B cell (primary cell): ENCODE measurements at regions not wholly inside any gene's neighbourhood (a gene's known extent, or its start where the extent isn't known, plus 50 kb on each side); places are given as distances from the start of the nearest gene placed in this dataset.

Experiments
- ATAC-seq: fragments of 200-7000 bp; cut with Tn5 transposase; one replicate; pipeline ENCODE4 v1.10.0; 2021; ENCODE audit warnings: low read depth, mild to moderate bottlenecking, moderate number of reproducible peaks, moderate library complexity
- CTCF ChIA-PET: fragments of 350-600 bp; sonication (Branson Sonifier 250); formaldehyde crosslinking; loops from one replicate; lab custom pipeline; 2021; ENCODE audit warnings: antibody characterized with exemption, inconsistent platforms; lab: Charles Lee
- POLR2A ChIA-PET: fragments of 350-600 bp; sonication (Branson Sonifier 250); formaldehyde crosslinking; loops from one replicate; lab custom pipeline; 2021; ENCODE audit warnings: antibody characterized with exemption; lab: Charles Lee
- DNase-seq: peaks from one replicate; pipeline ENCODE4 v3.0.0; 2013
- H2AFZ ChIP-seq: 2 replicates; pipeline ENCODE4 v1.6.1; 2012; ENCODE audit warnings: mild to moderate bottlenecking, low read depth, low read length; ENCODE audit not compliant: insufficient read depth, poor library complexity, severe bottlenecking
- H3K27ac ChIP-seq, 2 donors: 1 replicate in 1 of 2; 2 replicates in 1 of 2; pipeline ENCODE4 v1.5.1; 2012 to 2013; ENCODE audit warnings: low read length in 2 of 2, mild to moderate bottlenecking in 2 of 2, moderate library complexity in 1 of 2
- H3K27me3 ChIP-seq, 4 experiments: fragments of 200-600 bp in 1 of 4; sonication (generic) in 1 of 4; replicated peaks in 1 of 4; 1 replicate in 2 of 4; 2 replicates in 2 of 4; pipeline versions ENCODE4 v1.6.1 to v1.7.0; 2013 to 2016; ENCODE audit warnings: low read length in 3 of 4, mild to moderate bottlenecking in 2 of 4, mixed read lengths in 1 of 4, moderate library complexity in 1 of 4; ENCODE audit not compliant: insufficient read depth in 4 of 4, control insufficient read depth in 3 of 4; ENCODE audit errors: control extremely low read depth in 1 of 4
- H3K36me3 ChIP-seq, 2 experiments: replicated peaks in 1 of 2; 1 replicate in 1 of 2; 2 replicates in 1 of 2; pipeline versions ENCODE4 v1.6.1 to v1.7.1; 2013; ENCODE audit warnings: low read length in 1 of 2; ENCODE audit not compliant: insufficient read depth in 2 of 2, control insufficient read depth in 1 of 2; ENCODE audit errors: control extremely low read depth in 1 of 2, extremely low read depth in 1 of 2
- H3K4me1 ChIP-seq, 2 donors: fragments of 200-600 bp in 1 of 2; sonication (generic) in 1 of 2; 1 replicate in 1 of 2; 2 replicates in 1 of 2; pipeline versions ENCODE4 v1.5.1 to v1.6.1; 2013 to 2017; ENCODE audit warnings: low read length in 2 of 2; ENCODE audit not compliant: control insufficient read depth in 2 of 2, insufficient read depth in 2 of 2
- H3K4me2 ChIP-seq: replicated peaks from 2 replicates; pipeline ENCODE3; 2012; ENCODE audit warnings: mild to moderate bottlenecking, low read depth, low read length; ENCODE audit not compliant: poor library complexity, severe bottlenecking
- H3K4me3 ChIP-seq, 5 experiments: fragments of 200-600 bp in 1 of 5; sonication (generic) in 1 of 5; 1 replicate in 3 of 5; 2 replicates in 2 of 5; pipeline versions ENCODE4 v1.5.1 to v1.7.0; 2011 to 2016; ENCODE audit warnings: low read length in 4 of 5, mild to moderate bottlenecking in 4 of 5, low read depth in 2 of 5, control low read depth in 1 of 5, moderate library complexity in 1 of 5; ENCODE audit not compliant: insufficient read depth in 1 of 5; ENCODE audit errors: control extremely low read depth in 1 of 5, extremely low read depth in 1 of 5
- H3K79me2 ChIP-seq: fragments of 200-600 bp; sonication (generic); one replicate; pipeline ENCODE4 v1.6.0; 2016; ENCODE audit warnings: low read length; ENCODE audit not compliant: control insufficient read depth, insufficient read depth
- H3K9ac ChIP-seq: fragments of 200-600 bp; sonication (generic); 2 replicates; pipeline ENCODE4 v1.6.1; 2017; ENCODE audit warnings: mild to moderate bottlenecking, low read length, moderate library complexity
- H3K9me3 ChIP-seq, 3 donors: one replicate each; pipeline versions ENCODE4 v1.6.1 to v1.7.1; 2013; ENCODE audit warnings: low read length in 2 of 3; ENCODE audit not compliant: control insufficient read depth in 2 of 3, insufficient read depth in 1 of 3; ENCODE audit errors: control extremely low read depth in 1 of 3
- H4K20me1 ChIP-seq: 2 replicates; pipeline ENCODE4 v1.6.0; 2012; ENCODE audit warnings: mild to moderate bottlenecking, low read length; ENCODE audit not compliant: insufficient read depth, control insufficient read depth, poor library complexity, severe bottlenecking
- H3K27ac Mint-ChIP-seq: one replicate; pipeline ENCODE4 v1.8.0; 2021; ENCODE audit warnings: mixed read lengths
- H3K27me3 Mint-ChIP-seq: one replicate; pipeline ENCODE4 v1.8.0; 2021; ENCODE audit warnings: mixed read lengths
- H3K4me1 Mint-ChIP-seq: one replicate; pipeline ENCODE4 v1.8.0; 2021; ENCODE audit warnings: mixed read lengths
- H3K4me3 Mint-ChIP-seq: one replicate; pipeline ENCODE4 v1.8.0; 2021; ENCODE audit warnings: mixed read lengths
- H3K9me3 Mint-ChIP-seq: one replicate; pipeline ENCODE4 v1.8.0; 2022; ENCODE audit warnings: mixed read lengths; ENCODE audit not compliant: insufficient read depth
- EZH2 ChIP-seq: IDR thresholded peaks from 2 replicates; pipeline ENCODE4 v1.6.1; 2012; ENCODE audit warnings: borderline replicate concordance, low read depth, mild to moderate bottlenecking, moderate library complexity, low read length; ENCODE audit not compliant: insufficient read depth, poor library complexity, severe bottlenecking
- WGBS: methylation state at CpG from one replicate; pipeline ENCODE4 v1.1.5; 2013; ENCODE audit warnings: missing lambda C conversion rate; ENCODE audit not compliant: insufficient coverage; 5-methylcytosine and 5-hydroxymethylcytosine counted together
- intact Hi-C: fragments of 100-400 bp; cut with micrococcal nuclease; formaldehyde crosslinking; loops from one replicate; pipeline ENCODE4 v1.10.0; 2022
- TF ChIP-seq, protein P1 (sequence below): fragments of 200-600 bp; IDR thresholded peaks from one replicate; pipeline ENCODE4 v1.8.0; 2022; ENCODE audit warnings: antibody characterized with exemption, mild to moderate bottlenecking

GRCh38 chr7:3187444-3188040, 113.5 kb upstream of the SDK1 start:
- Histone ChIP-seq H3K4me3 (no peak overlapping the region), H4K20me1 (no peaks in the 10 kb centered on the region), H3K4me2 (no peak overlapping the region), H3K27ac (no peak overlapping the region), H3K4me1 (no peaks in the 10 kb centered on the region), H3K79me2 (no peaks in the 10 kb centered on the region), H3K36me3 (no peaks in the 10 kb centered on the region), H2AFZ (no peak overlapping the region), H3K9ac (no peak overlapping the region), H3K27me3 (no peaks in the 10 kb centered on the region), H3K9me3 (peaks cover 0 to 8% (median 0%) of the 10 kb centered on the region in 3 donors)
- CTCF ChIA-PET: no interaction called here
- intact Hi-C loops: no loop called here
- 89% methylated on average over 9 of the region's 18 CpGs for WGBS
- ATAC-seq (no peak), DNase-seq (no peak)
- TF ChIP-seq, protein P1, sequence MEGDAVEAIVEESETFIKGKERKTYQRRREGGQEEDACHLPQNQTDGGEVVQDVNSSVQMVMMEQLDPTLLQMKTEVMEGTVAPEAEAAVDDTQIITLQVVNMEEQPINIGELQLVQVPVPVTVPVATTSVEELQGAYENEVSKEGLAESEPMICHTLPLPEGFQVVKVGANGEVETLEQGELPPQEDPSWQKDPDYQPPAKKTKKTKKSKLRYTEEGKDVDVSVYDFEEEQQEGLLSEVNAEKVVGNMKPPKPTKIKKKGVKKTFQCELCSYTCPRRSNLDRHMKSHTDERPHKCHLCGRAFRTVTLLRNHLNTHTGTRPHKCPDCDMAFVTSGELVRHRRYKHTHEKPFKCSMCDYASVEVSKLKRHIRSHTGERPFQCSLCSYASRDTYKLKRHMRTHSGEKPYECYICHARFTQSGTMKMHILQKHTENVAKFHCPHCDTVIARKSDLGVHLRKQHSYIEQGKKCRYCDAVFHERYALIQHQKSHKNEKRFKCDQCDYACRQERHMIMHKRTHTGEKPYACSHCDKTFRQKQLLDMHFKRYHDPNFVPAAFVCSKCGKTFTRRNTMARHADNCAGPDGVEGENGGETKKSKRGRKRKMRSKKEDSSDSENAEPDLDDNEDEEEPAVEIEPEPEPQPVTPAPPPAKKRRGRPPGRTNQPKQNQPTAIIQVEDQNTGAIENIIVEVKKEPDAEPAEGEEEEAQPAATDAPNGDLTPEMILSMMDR: no peak
- TF ChIP-seq EZH2: no peak
- H3K4me3 Mint-ChIP-seq: no peak overlapping the region
- H3K9me3 Mint-ChIP-seq: no peaks in the 10 kb centered on the region
- H3K27ac Mint-ChIP-seq: no peak overlapping the region
- no peaks in the 10 kb centered on the region for H3K4me1 Mint-ChIP-seq
- POLR2A ChIA-PET: no interaction called here
- H3K27me3 Mint-ChIP-seq: peaks cover 12% of the 10 kb centered on the region

DNA sequence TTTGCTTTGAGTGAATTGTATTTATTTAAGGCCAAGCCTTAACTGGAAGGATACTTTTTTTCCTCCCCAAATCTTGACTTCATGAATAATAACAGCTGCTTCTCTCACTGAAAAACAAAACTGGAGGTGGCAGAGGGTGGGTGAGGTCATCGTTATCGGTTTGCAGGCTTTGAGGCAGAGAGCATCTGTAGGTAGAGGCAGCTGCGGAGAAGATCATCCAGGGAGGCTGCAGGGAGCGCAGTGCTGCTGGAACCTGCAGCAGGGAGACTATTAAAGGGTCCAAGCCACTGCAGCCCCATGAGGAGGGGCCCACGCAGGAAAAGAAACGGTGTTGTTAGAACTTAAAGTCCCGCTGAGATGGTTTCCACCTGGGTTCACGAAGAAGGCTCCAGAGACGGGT, 112.1 kb upstream of the SDK1 start:
- Histone ChIP-seq H3K79me2 (no peaks in the 10 kb centered on the region), H3K9me3 (no peaks in the 10 kb centered on the region), H4K20me1 (no peaks in the 10 kb centered on the region), H3K27ac (no peak overlapping the region), H3K36me3 (no peaks in the 10 kb centered on the region), H3K4me2 (no peak overlapping the region), H3K27me3 (no peaks in the 10 kb centered on the region), H3K4me1 (no peaks in the 10 kb centered on the region), H3K9ac (no peak overlapping the region), H3K4me3 (no peak overlapping the region), H2AFZ (no peak overlapping the region)
- Mint-ChIP-seq H3K27me3 (peaks cover 8% of the 10 kb centered on the region), H3K27ac (no peak overlapping the region), H3K4me3 (no peak overlapping the region), H3K4me1 (no peaks in the 10 kb centered on the region), H3K9me3 (no peaks in the 10 kb centered on the region)
- WGBS: 93% methylated on average over 9 of the region's 9 CpGs
- ChIA-PET CTCF (no interaction called here), POLR2A (no interaction called here)
- no peak for TF ChIP-seq EZH2
- no peak for ATAC-seq
- intact Hi-C loops: no loop called here
- no peak for DNase-seq
